DOHH2 (cell line): ENCODE measurements at regions not wholly inside any gene's neighbourhood (a gene's known extent, or its start where the extent isn't known, plus 50 kb on each side); places are given as distances from the start of the nearest gene placed in this dataset.

Experiments
- H3F3A ChIP-seq: fragments of 200-600 bp; sonication (generic), shearing (Covaris generic); 2 replicates; pipeline ENCODE4 v1.6.0; 2016; ENCODE audit warnings: antibody characterized with exemption, mild to moderate bottlenecking; ENCODE audit not compliant: control insufficient read depth, insufficient read depth
- H3K27ac ChIP-seq: fragments of 200-600 bp; sonication (generic); 2 replicates; pipeline ENCODE4 v1.5.1; 2014; ENCODE audit warnings: low read depth, mild to moderate bottlenecking, low read length, moderate library complexity
- H3K27me3 ChIP-seq: fragments of 200-600 bp; sonication (generic); 2 replicates; pipeline ENCODE4 v1.6.1; 2014; ENCODE audit warnings: mild to moderate bottlenecking, low read length, mixed read lengths; ENCODE audit not compliant: control insufficient read depth
- H3K36me3 ChIP-seq: fragments of 200-600 bp; sonication (generic); 2 replicates; pipeline ENCODE4 v1.6.1; 2014; ENCODE audit warnings: mild to moderate bottlenecking, low read length, moderate library complexity, mixed read lengths; ENCODE audit not compliant: control insufficient read depth
- H3K4me1 ChIP-seq: fragments of 200-600 bp; sonication (generic); 2 replicates; pipeline ENCODE4 v1.6.1; 2014; ENCODE audit warnings: mild to moderate bottlenecking, low read length, mixed read lengths; ENCODE audit not compliant: control insufficient read depth
- H3K4me2 ChIP-seq: fragments of 200-600 bp; sonication (generic); 2 replicates; pipeline ENCODE4 v1.6.0; 2014; ENCODE audit warnings: mild to moderate bottlenecking, low read length, moderate library complexity
- H3K4me3 ChIP-seq: fragments of 200-600 bp; sonication (generic); 2 replicates; pipeline ENCODE4 v1.5.1; 2014; ENCODE audit warnings: mild to moderate bottlenecking, low read length, mixed read lengths
- H3K79me2 ChIP-seq: fragments of 200-600 bp; sonication (generic); 2 replicates; pipeline ENCODE4 v1.6.1; 2014; ENCODE audit warnings: mild to moderate bottlenecking, low read length, mixed read lengths; ENCODE audit not compliant: control insufficient read depth
- H3K9me2 ChIP-seq: fragments of 200-600 bp; sonication (generic); replicated peaks from 2 replicates; pipeline ENCODE4 v1.6.1; 2014; ENCODE audit warnings: mild to moderate bottlenecking, low read length, mixed read lengths; ENCODE audit not compliant: control insufficient read depth
- H3K9me3 ChIP-seq: fragments of 200-600 bp; sonication (generic); 2 replicates; pipeline ENCODE4 v1.6.1; 2014; ENCODE audit warnings: antibody characterized with exemption, low read length, mixed read lengths; ENCODE audit not compliant: control insufficient read depth, insufficient read depth
- H4K20me1 ChIP-seq: fragments of 200-600 bp; sonication (generic); 2 replicates; pipeline ENCODE4 v1.6.0; 2014; ENCODE audit warnings: low read depth, mild to moderate bottlenecking, antibody characterized with exemption, low read length, moderate library complexity; ENCODE audit not compliant: control insufficient read depth, insufficient read depth
- EZH2phosphoT487 ChIP-seq: fragments of 200-600 bp; sonication (generic); IDR thresholded peaks from 2 replicates; pipeline ENCODE4 v1.6.1; 2017; ENCODE audit warnings: borderline replicate concordance, mild to moderate bottlenecking, antibody characterized with exemption, low read length, moderate library complexity, mixed read lengths
- TF ChIP-seq, protein P1 (sequence below): fragments of 200-600 bp; sonication (generic); IDR thresholded peaks from one replicate; pipeline ENCODE4 v1.5.1; 2014; ENCODE audit warnings: antibody characterized with exemption, mild to moderate bottlenecking, low read depth, low read length; ENCODE audit not compliant: poor library complexity, severe bottlenecking

GRCh38 chr2:226270285-226271058, 529.1 kb downstream of the IRS1 start:
- no peaks in the 10 kb centered on the region for H3K4me1 ChIP-seq
- TF ChIP-seq, protein P1, sequence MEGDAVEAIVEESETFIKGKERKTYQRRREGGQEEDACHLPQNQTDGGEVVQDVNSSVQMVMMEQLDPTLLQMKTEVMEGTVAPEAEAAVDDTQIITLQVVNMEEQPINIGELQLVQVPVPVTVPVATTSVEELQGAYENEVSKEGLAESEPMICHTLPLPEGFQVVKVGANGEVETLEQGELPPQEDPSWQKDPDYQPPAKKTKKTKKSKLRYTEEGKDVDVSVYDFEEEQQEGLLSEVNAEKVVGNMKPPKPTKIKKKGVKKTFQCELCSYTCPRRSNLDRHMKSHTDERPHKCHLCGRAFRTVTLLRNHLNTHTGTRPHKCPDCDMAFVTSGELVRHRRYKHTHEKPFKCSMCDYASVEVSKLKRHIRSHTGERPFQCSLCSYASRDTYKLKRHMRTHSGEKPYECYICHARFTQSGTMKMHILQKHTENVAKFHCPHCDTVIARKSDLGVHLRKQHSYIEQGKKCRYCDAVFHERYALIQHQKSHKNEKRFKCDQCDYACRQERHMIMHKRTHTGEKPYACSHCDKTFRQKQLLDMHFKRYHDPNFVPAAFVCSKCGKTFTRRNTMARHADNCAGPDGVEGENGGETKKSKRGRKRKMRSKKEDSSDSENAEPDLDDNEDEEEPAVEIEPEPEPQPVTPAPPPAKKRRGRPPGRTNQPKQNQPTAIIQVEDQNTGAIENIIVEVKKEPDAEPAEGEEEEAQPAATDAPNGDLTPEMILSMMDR, result no peak
- TF ChIP-seq EZH2phosphoT487, result no peak
- no peaks in the 10 kb centered on the region for H3K9me2 ChIP-seq

GRCh38 chr2:226267516-226268289, 531.9 kb downstream of the IRS1 start:
- Histone ChIP-seq H3K27ac (no peak overlapping the region), H3K36me3 (no peaks in the 10 kb centered on the region), H3F3A (no peaks in the 10 kb centered on the region), H3K79me2 (no peaks in the 10 kb centered on the region), H3K4me1 (no peaks in the 10 kb centered on the region), H3K9me3 (no peaks in the 10 kb centered on the region; the same call in 1 of the 2 replicates), H4K20me1 (no peaks in the 10 kb centered on the region), H3K9me2 (no peaks in the 10 kb centered on the region), H3K4me3 (no peak overlapping the region), H3K4me2 (no peak overlapping the region), H3K27me3 (no peaks in the 10 kb centered on the region)
- no peak for TF ChIP-seq EZH2phosphoT487
- TF ChIP-seq, protein P1, result no peak

More at GRCh38 chr2:226270285-226271058, 529.1 kb downstream of the IRS1 start:
- H3K79me2 ChIP-seq, result no peaks in the 10 kb centered on the region
- H3K36me3 ChIP-seq, result no peaks in the 10 kb centered on the region
- no peaks in the 10 kb centered on the region for H3F3A ChIP-seq
- H3K27ac ChIP-seq, result no peak overlapping the region
- H3K4me2 ChIP-seq, result no peak overlapping the region
- H3K4me3 ChIP-seq, result no peak overlapping the region
- H3K27me3 ChIP-seq, result no peaks in the 10 kb centered on the region
- H4K20me1 ChIP-seq, result no peaks in the 10 kb centered on the region
- H3K9me3 ChIP-seq, result no peaks in the 10 kb centered on the region

DNA sequence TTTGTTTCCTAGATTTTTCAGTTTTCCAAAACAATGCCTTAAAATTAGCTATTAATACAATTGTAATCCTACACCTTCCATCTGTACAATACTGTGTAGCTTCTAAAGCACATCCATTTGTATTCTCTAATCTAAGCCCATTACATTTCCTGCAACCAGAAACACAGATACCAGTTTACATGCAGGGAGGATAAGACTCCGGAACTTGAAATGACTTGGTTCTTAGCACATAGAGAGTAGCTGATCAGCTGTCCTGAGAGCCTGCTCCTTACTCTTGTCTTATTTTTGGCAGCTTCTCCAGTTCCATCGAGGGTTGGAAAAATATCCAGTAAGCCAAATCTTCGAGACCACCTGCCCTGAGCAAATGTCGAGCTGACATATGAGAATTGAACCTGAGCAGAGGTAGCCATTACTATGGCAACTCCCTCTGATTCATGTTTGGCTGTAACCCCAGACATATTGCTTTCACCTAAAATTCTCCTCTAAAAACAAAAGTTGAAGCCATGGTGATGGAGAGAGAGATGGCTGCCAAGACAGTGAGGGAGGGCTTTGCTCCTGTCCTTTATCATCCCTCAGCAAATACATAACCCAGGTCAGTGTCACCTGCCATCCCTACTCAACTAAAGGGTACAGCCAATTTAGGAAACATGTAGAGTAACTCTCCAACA, 542.8 kb downstream of the IRS1 start:
- Histone ChIP-seq H3K4me1 (no peaks in the 10 kb centered on the region), H3K27ac (no peak overlapping the region), H4K20me1 (no peaks in the 10 kb centered on the region), H3F3A (no peaks in the 10 kb centered on the region), H3K79me2 (no peaks in the 10 kb centered on the region), H3K9me2 (no peaks in the 10 kb centered on the region), H3K27me3 (no peaks in the 10 kb centered on the region), H3K4me2 (no peak overlapping the region), H3K9me3 (no peaks in the 10 kb centered on the region), H3K4me3 (no peak overlapping the region), H3K36me3 (no peaks in the 10 kb centered on the region)
- TF ChIP-seq, protein P1, result no peak
- TF ChIP-seq EZH2phosphoT487, result no peak
